Ecto neural progenitor cell (in vitro differentiated cells): ENCODE measurements at regions not wholly inside any gene's neighbourhood (a gene's known extent, or its start where the extent isn't known, plus 50 kb on each side); places are given as distances from the start of the nearest gene placed in this dataset.
"Not testable (repeated sequence)": the region's sequence is repeated elsewhere in the genome, so short reads cannot be mapped to it uniquely, and the experiment has no call there.

Experiments used
- DNase-seq: peaks from one replicate; pipeline ENCODE4 v3.0.0-alpha.2; 2018; ENCODE audit warnings: low spot score

- no peak for DNase-seq
Measured at GRCh38 chr10:62498271-62498670, 124.1 kb downstream of the ZNF365 start.

GRCh38 chr10:62500116-62500515 lies 125.9 kb downstream of the ZNF365 start:
- DNase-seq, result not testable (repeated sequence)

- no peak for DNase-seq
Measured at GRCh38 chr10:62501547-62501946, 127.4 kb downstream of the ZNF365 start.

- DNase-seq, result no peak
Measured at GRCh38 chr10:62502995-62503613, 128.9 kb downstream of the ZNF365 start.

GRCh38 chr10:62503872-62504271 lies 129.7 kb downstream of the ZNF365 start:
- no peak for DNase-seq

GRCh38 chr10:62506371-62506770 lies 132.2 kb downstream of the ZNF365 start:
- no peak for DNase-seq

GRCh38 chr10:62511238-62511637 lies 137.1 kb downstream of the ZNF365 start:
- DNase-seq, result no peak

- no peak for DNase-seq
Measured at GRCh38 chr10:62511656-62512055, 137.5 kb downstream of the ZNF365 start.

GRCh38 chr10:62512732-62513475 lies 138.7 kb downstream of the ZNF365 start:
- DNase-seq, result no peak

- DNase-seq, result no peak
Measured at GRCh38 chr10:62514079-62514693, 140.0 kb downstream of the ZNF365 start.

- no peak for DNase-seq
Measured at GRCh38 chr10:62517252-62517651, 143.1 kb downstream of the ZNF365 start.

GRCh38 chr10:62527019-62527827 lies 153.1 kb downstream of the ZNF365 start:
- DNase-seq, result no peak

- no peak for DNase-seq
Measured at GRCh38 chr10:62528441-62528840, 154.3 kb downstream of the ZNF365 start.

GRCh38 chr10:62529396-62529795 lies 155.2 kb downstream of the ZNF365 start:
- no peak for DNase-seq

GRCh38 chr10:62534031-62534430 lies 159.9 kb downstream of the ZNF365 start:
- no peak for DNase-seq

- no peak for DNase-seq
Measured at GRCh38 chr10:62538606-62539005, 164.4 kb downstream of the ZNF365 start.

GRCh38 chr10:62540389-62540788 lies 166.2 kb downstream of the ZNF365 start:
- DNase-seq, result no peak

GRCh38 chr10:62541811-62542210 lies 167.6 kb downstream of the ZNF365 start:
- DNase-seq, result no peak

- DNase-seq, result no peak
Measured at GRCh38 chr10:62543571-62544355, 169.6 kb downstream of the ZNF365 start.

- no peak for DNase-seq
Measured at GRCh38 chr10:62545160-62546066, 171.2 kb downstream of the ZNF365 start.

- no peak for DNase-seq
Measured at GRCh38 chr10:62548686-62549085, 174.5 kb downstream of the ZNF365 start.
